Fibroblast of mammary gland (primary cell): ENCODE measurements at regions not wholly inside any gene's neighbourhood (a gene's known extent, or its start where the extent isn't known, plus 50 kb on each side); places are given as distances from the start of the nearest gene placed in this dataset.

ENCODE experiments used
- DNase-seq: peaks from one replicate; pipeline ENCODE4 v3.0.0-alpha.2; 2010; ENCODE audit warnings: low read depth
- H3K4me3 ChIP-seq: 2 replicates; pipeline ENCODE4 v1.5.1; 2011; ENCODE audit warnings: low read depth, mild to moderate bottlenecking, low read length, moderate library complexity; ENCODE audit not compliant: control insufficient read depth
- TF ChIP-seq, protein P1 (sequence below): conservative IDR thresholded peaks from 2 replicates; pipeline ENCODE4 v1.5.1; 2011; ENCODE audit warnings: low read depth, low read length, inconsistent platforms; ENCODE audit not compliant: control insufficient read depth, insufficient read depth

DNA sequence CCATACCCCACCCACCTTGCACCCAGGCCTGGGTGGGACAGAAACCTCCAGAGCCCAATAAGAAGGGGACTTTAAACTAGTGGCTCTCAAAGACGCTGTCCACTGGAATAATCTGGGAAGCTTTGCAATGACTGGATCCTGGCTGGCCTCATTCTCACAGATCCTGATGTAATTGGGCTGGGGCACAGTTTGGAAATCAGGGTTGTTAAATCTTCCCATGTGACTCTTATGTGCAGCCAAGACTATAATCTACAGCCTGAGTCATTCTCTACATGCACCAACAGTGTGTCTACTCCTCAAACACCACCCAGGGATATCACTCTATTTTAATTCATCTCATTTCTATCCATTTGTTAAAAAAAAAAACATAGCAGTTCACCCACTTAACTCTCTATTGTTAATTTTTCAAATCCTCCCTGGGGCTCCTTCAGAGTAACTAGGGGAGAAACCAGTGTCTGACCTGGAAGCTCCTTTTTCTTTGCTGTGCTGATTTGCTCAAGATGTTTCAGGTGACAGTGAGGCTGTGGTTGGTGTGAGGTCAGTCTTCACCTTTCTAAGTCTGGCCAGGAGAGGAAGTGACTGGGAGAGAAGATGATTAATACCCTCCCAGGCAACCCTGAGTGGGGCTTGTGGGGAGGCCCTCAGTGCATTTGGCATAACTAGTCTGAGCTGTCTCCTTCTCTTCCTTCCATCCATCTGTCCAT lies 211.6 kb upstream of the SFSWAP start:
- no peak overlapping the region for H3K4me3 ChIP-seq
- TF ChIP-seq, protein P1, sequence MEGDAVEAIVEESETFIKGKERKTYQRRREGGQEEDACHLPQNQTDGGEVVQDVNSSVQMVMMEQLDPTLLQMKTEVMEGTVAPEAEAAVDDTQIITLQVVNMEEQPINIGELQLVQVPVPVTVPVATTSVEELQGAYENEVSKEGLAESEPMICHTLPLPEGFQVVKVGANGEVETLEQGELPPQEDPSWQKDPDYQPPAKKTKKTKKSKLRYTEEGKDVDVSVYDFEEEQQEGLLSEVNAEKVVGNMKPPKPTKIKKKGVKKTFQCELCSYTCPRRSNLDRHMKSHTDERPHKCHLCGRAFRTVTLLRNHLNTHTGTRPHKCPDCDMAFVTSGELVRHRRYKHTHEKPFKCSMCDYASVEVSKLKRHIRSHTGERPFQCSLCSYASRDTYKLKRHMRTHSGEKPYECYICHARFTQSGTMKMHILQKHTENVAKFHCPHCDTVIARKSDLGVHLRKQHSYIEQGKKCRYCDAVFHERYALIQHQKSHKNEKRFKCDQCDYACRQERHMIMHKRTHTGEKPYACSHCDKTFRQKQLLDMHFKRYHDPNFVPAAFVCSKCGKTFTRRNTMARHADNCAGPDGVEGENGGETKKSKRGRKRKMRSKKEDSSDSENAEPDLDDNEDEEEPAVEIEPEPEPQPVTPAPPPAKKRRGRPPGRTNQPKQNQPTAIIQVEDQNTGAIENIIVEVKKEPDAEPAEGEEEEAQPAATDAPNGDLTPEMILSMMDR, result no peak
- DNase-seq, result no peak

DNA sequence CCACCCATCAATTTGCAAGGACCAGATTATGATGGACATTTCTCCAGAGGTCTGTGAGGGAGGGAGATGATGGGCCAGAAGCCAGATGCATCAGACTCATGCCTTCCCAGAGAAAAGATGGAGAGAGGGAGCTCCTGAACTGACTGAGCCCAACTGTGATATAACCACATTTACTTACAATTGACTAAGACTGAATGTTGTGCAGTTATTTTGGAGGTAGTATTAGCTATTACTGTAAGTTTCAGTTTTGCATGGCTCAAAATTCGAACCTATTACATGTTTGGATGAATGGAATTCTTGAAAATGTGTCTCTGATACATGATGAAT lies 211.1 kb upstream of the SFSWAP start:
- TF ChIP-seq, protein P1, result no peak
- no peak overlapping the region for H3K4me3 ChIP-seq
- no peak for DNase-seq

DNA sequence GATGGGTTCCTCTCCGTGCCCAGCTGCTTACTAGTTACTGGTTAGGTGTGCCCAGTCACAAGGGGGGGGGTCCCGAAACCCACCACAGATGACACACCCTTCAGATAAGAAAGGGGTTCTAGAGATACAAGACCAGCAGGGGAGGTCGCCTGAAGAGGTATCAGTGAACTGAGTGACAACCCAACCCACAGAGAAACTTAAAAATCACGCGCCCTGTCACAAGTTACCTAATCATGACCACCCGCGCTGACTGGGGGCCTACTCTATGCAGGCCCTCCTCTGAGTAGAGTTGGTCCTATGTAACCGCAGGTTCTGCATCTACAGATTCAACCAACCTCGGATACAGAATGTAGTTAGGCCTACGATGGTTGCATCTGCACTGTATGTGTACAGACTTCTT lies 210.3 kb upstream of the SFSWAP start:
- no peak for DNase-seq
- TF ChIP-seq, protein P1, result no peak
- no peak overlapping the region for H3K4me3 ChIP-seq

DNA sequence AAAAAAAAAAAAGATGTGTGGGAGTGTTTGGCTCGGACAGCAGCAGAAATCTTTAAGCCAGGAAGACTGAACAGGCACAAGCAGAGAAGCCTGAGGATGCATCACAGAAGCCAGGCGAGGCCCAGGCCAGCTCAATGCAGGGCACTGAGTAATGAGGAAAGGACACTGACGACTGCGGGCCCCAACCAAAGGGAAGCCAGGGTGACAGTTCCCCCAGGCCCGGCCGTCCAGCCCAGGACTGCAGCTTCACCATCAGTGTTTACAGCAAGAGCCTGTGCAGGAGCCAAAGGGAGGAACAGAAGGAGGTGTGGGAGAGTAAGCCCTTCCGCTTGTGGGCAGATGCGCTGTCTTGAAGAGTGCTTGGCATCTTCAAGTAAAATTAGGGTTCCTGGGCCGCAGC lies 205.3 kb upstream of the SFSWAP start:
- TF ChIP-seq, protein P1, result no peak
- no peak overlapping the region for H3K4me3 ChIP-seq
- DNase-seq, result no peak

DNA sequence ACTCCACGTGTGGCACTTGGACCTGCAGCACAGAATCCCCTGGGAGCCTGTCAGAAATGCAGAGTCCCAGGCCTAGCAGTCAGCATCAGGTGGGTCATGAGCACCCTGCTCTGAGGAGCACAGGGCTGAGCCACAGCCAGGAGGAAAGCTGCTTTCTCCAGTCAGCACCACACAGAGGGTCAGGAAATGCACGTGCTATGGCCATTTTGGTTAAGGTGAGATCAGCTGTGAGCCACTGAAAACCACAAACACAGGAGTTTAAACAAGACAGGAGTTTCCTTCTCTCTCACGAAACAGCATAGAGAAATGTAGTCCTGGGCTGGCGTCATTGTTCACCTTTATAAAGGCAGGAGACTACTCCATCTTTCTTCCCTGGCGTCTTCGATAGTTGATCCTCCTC lies 204.5 kb upstream of the SFSWAP start:
- TF ChIP-seq, protein P1, result no peak
- DNase-seq, result no peak
- no peak overlapping the region for H3K4me3 ChIP-seq

DNA sequence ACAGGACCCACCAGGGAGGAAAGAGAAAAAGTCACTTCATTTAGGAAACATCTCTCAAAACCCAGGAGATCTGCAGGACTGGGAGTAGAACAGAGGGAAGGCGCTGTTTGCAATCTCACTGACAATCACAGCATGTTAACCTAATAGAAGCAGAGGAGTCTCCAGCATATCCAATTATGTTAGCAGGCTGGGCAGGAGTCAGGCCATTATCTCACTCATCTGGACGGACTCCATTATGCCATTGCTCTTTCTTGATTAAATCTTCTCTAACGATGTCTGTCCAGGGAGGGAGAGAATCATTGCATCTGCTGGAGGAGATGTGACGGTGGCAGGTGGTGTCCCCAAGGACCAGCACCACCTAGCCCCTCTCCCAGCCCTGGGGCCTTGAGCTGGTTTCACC lies 203.8 kb upstream of the SFSWAP start:
- TF ChIP-seq, protein P1, result no peak
- no peak overlapping the region for H3K4me3 ChIP-seq
- DNase-seq, result no peak

DNA sequence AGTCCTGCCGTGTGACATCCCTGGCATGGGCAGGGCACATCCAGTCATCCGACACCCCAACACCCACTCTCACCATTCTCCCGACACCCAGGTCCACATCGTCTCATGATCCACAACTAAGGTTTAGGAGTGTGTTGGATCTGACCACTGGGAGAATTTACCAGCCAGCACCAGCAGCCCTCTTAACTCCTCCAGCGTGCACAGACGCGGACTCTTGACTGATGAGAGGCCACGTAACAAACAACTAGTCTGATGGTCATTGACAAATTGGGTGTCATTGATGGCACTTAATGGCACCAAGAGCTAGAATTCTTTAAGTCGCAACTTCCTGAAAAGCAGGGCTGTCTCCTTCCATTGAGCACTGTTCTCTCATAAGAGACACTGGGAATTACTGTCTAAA lies 203.0 kb upstream of the SFSWAP start:
- no peak overlapping the region for H3K4me3 ChIP-seq
- no peak for DNase-seq
- TF ChIP-seq, protein P1, result no peak
